Keratinocyte (primary cell): ENCODE measurements at regions not wholly inside any gene's neighbourhood (a gene's known extent, or its start where the extent isn't known, plus 50 kb on each side); places are given as distances from the start of the nearest gene placed in this dataset.

Experiments used
- DNase-seq: peaks from one replicate; pipeline ENCODE4 v3.0.0-alpha.2; 2011; ENCODE audit warnings: low read depth, missing footprints, low spot score
- FAIRE-seq: peaks from 2 replicates; lab custom pipeline; 2011; peaks lifted over from hg19 to GRCh38; lab: Jason Lieb, UNC
- H2AFZ ChIP-seq: 2 replicates; pipeline ENCODE4 v1.6.0; 2012; ENCODE audit warnings: low read length, control low read depth, inconsistent platforms; ENCODE audit not compliant: control insufficient read depth
- H3K27ac ChIP-seq: 2 replicates; pipeline ENCODE4 v1.5.1; 2011; ENCODE audit warnings: low read length; ENCODE audit not compliant: control insufficient read depth, insufficient read depth
- H3K27me3 ChIP-seq: 3 replicates; pipeline ENCODE4 v1.6.0; 2011; ENCODE audit warnings: low read length; ENCODE audit not compliant: control insufficient read depth, insufficient read depth; ENCODE audit errors: extremely low read depth
- H3K36me3 ChIP-seq, 2 experiments: 2 replicates in 1 of 2; 3 replicates in 1 of 2; pipeline ENCODE4 v1.5.1; 2011; ENCODE audit warnings: low read length in 2 of 2, mild to moderate bottlenecking in 1 of 2; ENCODE audit not compliant: control insufficient read depth in 2 of 2, insufficient read depth in 2 of 2; ENCODE audit errors: extremely low read depth in 1 of 2
- H3K4me1 ChIP-seq: 3 replicates; pipeline ENCODE4 v1.5.1; 2011; ENCODE audit warnings: low read length; ENCODE audit not compliant: control insufficient read depth, insufficient read depth; ENCODE audit errors: extremely low read depth
- H3K4me2 ChIP-seq: 3 replicates; pipeline ENCODE4 v1.6.0; 2011; ENCODE audit warnings: low read depth, low read length; ENCODE audit not compliant: control insufficient read depth, insufficient read depth; ENCODE audit errors: extremely low read depth
- H3K4me3 ChIP-seq, 3 experiments: fragments of 200-600 bp in 1 of 3; sonication (generic) in 1 of 3; 2 replicates in 2 of 3; 3 replicates in 1 of 3; pipeline ENCODE4 v1.5.1; 2011 to 2016; ENCODE audit warnings: low read length in 3 of 3, mild to moderate bottlenecking in 3 of 3, control low read depth in 2 of 3, inconsistent platforms in 1 of 3, low read depth in 1 of 3, mixed read lengths in 1 of 3, mixed run types in 1 of 3, moderate library complexity in 1 of 3; ENCODE audit not compliant: control insufficient read depth in 2 of 3, insufficient read depth in 2 of 3; ENCODE audit errors: extremely low read depth in 1 of 3
- H3K79me2 ChIP-seq: 2 replicates; pipeline ENCODE4 v1.6.0; 2012; ENCODE audit warnings: low read length; ENCODE audit not compliant: control insufficient read depth, insufficient read depth
- H3K9ac ChIP-seq: 3 replicates; pipeline ENCODE4 v1.6.0; 2011; ENCODE audit warnings: low read length; ENCODE audit not compliant: control insufficient read depth, insufficient read depth; ENCODE audit errors: extremely low read depth
- H3K9me1 ChIP-seq: 3 replicates; pipeline ENCODE4 v1.6.0; 2011; ENCODE audit warnings: low read length; ENCODE audit not compliant: control insufficient read depth, insufficient read depth; ENCODE audit errors: extremely low read depth
- H3K9me3 ChIP-seq: 2 replicates; pipeline ENCODE4 v1.5.1; 2012; ENCODE audit warnings: low read depth, low read length; ENCODE audit not compliant: control insufficient read depth
- H4K20me1 ChIP-seq: 3 replicates; pipeline ENCODE4 v1.6.0; 2011; ENCODE audit warnings: low read length; ENCODE audit not compliant: control insufficient read depth, insufficient read depth; ENCODE audit errors: extremely low read depth
- CTCF ChIP-seq, 3 experiments: IDR thresholded peaks in 1 of 3; conservative IDR thresholded peaks in 1 of 3; optimal IDR thresholded peaks in 1 of 3; 2 replicates in 2 of 3; 3 replicates in 1 of 3; pipeline versions ENCODE3 to v1.5.1; 2011; ENCODE audit warnings: low read length in 3 of 3, mild to moderate bottlenecking in 3 of 3, moderate library complexity in 2 of 3, control low read depth in 1 of 3, inconsistent platforms in 1 of 3; ENCODE audit not compliant: insufficient read depth in 2 of 3; ENCODE audit errors: extremely low read depth in 1 of 3
- EZH2 ChIP-seq: IDR thresholded peaks from one replicate; pipeline ENCODE4 v1.6.1; 2012; ENCODE audit warnings: inconsistent platforms, mild to moderate bottlenecking, low read length, moderate library complexity
- dilution Hi-C: fragments of 300-500 bp; cut with MboI; formaldehyde crosslinking; loops from one replicate; pipeline ENCODE4 v1.7.0; 2020; ENCODE audit warnings: low sequenced_read_pairs; ENCODE audit not compliant: extremely low pct_ligation_motif_present

- no peaks in the 10 kb centered on the region for H3K9me3 ChIP-seq
- no peak overlapping the region for H3K27ac ChIP-seq
- no peak overlapping the region for H2AFZ ChIP-seq
- no peak overlapping the region for H3K9ac ChIP-seq
- H3K4me3 ChIP-seq: no peak overlapping the region
- H4K20me1 ChIP-seq: no peaks in the 10 kb centered on the region
- DNase-seq: no peak
- H3K9me1 ChIP-seq: no peaks in the 10 kb centered on the region
- FAIRE-seq: no peak
- no peaks in the 10 kb centered on the region for H3K27me3 ChIP-seq
- TF ChIP-seq CTCF (optimal IDR thresholded peaks at IDR 0.05 in 1 of 3, IDR thresholded peaks at IDR 0.05 in 1 of 3, conservative IDR thresholded peaks at IDR 0.05 in 1 of 3; ENCODE audit: extremely low read depth in 1 of 3, insufficient read depth in 2 of 3, low read length in 3 of 3) (no peak), EZH2 (no peak)
- no peaks in the 10 kb centered on the region for H3K79me2 ChIP-seq
- H3K4me1 ChIP-seq: no peaks in the 10 kb centered on the region
- H3K36me3 ChIP-seq: no peaks in the 10 kb centered on the region
- no peak overlapping the region for H3K4me2 ChIP-seq
- dilution Hi-C loops: no loop called here
Observed at GRCh38 chr19:27673986-27674385, 1539.0 kb downstream of the UQCRFS1 start.

- no peaks in the 10 kb centered on the region for H3K27me3 ChIP-seq
- no peak for DNase-seq
- no peaks in the 10 kb centered on the region for H3K79me2 ChIP-seq
- no peak for TF ChIP-seq EZH2
- TF ChIP-seq CTCF (optimal IDR thresholded peaks at IDR 0.05 in 1 of 3, IDR thresholded peaks at IDR 0.05 in 1 of 3, conservative IDR thresholded peaks at IDR 0.05 in 1 of 3; ENCODE audit: extremely low read depth in 1 of 3, insufficient read depth in 2 of 3, low read length in 3 of 3): no peak
- no peak overlapping the region for H3K27ac ChIP-seq
- H3K4me3 ChIP-seq: no peak overlapping the region
- no peak overlapping the region for H3K9ac ChIP-seq
- H3K36me3 ChIP-seq: no peaks in the 10 kb centered on the region
- dilution Hi-C loops: no loop called here
- no peak for FAIRE-seq
- no peak overlapping the region for H2AFZ ChIP-seq
- no peaks in the 10 kb centered on the region for H4K20me1 ChIP-seq
- H3K4me1 ChIP-seq: no peaks in the 10 kb centered on the region
- H3K9me1 ChIP-seq: no peaks in the 10 kb centered on the region
- no peaks in the 10 kb centered on the region for H3K9me3 ChIP-seq
- H3K4me2 ChIP-seq: no peak overlapping the region
Observed at GRCh38 chr19:27672309-27673047, 1540.5 kb downstream of the UQCRFS1 start.
